GM13976 (cell line): ENCODE measurements at regions not wholly inside any gene's neighbourhood (a gene's known extent, or its start where the extent isn't known, plus 50 kb on each side); places are given as distances from the start of the nearest gene placed in this dataset.

ENCODE experiments used
- DNase-seq: peaks from one replicate; pipeline ENCODE4 v3.0.0; 2012; ENCODE audit warnings: low spot score
- CTCF ChIP-seq: IDR thresholded peaks from 2 replicates; pipeline ENCODE4 v1.5.1; 2012; ENCODE audit warnings: borderline replicate concordance, mild to moderate bottlenecking; ENCODE audit not compliant: insufficient read depth; ENCODE audit errors: extremely low read depth, missing control alignments, control extremely low read depth
- in situ Hi-C: fragments of 300-500 bp; cut with MboI; formaldehyde crosslinking; loops from one replicate; pipeline ENCODE4 v1.12.0; 2022; ENCODE audit warnings: low sequenced_read_pairs, mixed read lengths, inconsistent platforms; ENCODE audit not compliant: unreplicated experiment

DNA sequence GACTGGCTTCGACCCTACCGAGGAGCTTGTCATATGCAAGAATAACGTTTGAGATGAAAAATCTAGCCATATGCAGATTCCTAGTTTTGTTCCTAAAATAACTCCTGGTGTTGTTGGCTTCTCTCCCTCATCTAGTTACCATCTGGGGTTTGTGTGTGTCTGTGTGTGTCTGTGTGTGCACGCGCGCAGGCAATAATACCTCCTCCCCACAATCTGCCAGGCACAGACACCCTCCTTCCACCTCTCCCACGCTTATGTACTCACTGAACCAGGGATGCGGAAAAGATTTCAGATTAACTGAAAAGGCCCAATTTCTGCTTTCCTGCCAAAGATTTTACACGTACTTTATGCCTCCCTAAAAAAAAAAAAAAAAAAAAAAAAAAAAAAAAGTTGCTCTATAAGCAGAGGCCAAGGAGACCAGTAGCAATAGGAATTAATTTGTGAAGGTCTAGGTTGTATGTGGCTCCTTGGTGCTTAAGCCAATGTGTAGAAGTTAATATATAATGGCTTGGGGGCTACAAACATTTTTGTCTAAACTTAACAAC is 452.7 kb downstream of the NUF2 start:
- in situ Hi-C loops, result no loop called here
- DNase-seq, result no peak
- no peak for TF ChIP-seq CTCF

DNA sequence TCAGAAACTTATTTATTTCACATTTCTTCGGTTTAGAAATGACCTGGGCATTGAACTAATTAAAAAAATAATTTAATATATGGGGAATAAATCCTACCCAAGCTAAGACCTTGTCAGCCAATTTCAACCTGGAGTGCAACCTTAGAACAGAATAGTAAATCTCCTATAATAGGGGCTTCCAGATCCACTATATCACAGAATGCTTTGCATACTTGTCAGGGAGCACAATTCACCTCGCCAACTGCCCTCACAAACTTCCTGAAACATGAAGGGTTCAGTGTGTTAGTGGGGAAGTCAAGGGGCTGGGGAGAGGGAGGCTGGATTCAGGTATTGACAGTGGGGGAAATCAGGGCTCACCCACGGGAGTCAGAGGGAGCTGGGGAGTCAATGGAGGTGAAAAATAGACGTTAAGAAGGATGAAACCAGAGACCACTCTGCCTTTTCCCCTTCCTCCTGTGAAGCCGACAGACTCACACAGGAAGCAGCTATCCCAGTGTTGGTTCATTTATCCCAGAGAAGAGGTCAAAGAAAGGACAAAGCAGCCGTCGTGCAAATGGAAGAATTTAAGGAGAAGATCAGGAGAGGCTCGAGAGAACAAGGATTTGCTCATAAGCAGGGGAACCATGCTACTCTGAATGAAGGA is 453.3 kb downstream of the NUF2 start:
- TF ChIP-seq CTCF, result no peak
- in situ Hi-C loops, result no loop called here
- no peak for DNase-seq

- TF ChIP-seq CTCF, result no peak
- no peak for DNase-seq
- in situ Hi-C loops, result no loop called here
These were observed 455.5 kb downstream of the NUF2 start for GRCh38 chr1:163777205-163777604.

DNA sequence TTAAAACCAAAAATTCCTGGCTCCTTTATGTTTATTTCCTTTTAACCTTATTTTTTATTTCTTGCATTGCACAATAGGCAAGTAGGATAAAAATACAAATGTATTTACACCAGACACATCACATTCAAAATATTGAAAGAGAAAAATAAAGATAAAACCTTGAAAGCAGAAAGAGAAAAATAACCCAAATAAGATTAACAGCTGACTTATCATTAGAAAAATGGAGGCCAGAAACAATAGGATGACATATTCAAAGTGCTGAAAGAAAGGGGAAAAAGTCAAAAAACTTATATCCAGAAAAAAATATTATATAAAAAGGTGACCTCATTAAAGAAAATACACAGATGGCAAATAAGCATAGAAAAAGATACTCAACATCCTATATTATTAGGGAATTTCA is 459.4 kb downstream of the NUF2 start:
- in situ Hi-C loops, result no loop called here
- no peak for DNase-seq
- TF ChIP-seq CTCF, result no peak

- no peak for TF ChIP-seq CTCF
- in situ Hi-C loops, result no loop called here
- DNase-seq, result no peak
These were observed 464.2 kb downstream of the NUF2 start for GRCh38 chr1:163785868-163786405.

GRCh38 chr1:163789911-163790310 is 468.2 kb downstream of the NUF2 start:
- TF ChIP-seq CTCF, result no peak
- in situ Hi-C loops, result no loop called here
- DNase-seq, result no peak
